Adipocyte (in vitro differentiated cells): ENCODE measurements at regions not wholly inside any gene's neighbourhood (a gene's known extent, or its start where the extent isn't known, plus 50 kb on each side); places are given as distances from the start of the nearest gene placed in this dataset.
"Not testable (repeated sequence)": the region's sequence is repeated elsewhere in the genome, so short reads cannot be mapped to it uniquely, and the experiment has no call there.

Source experiments
- DNase-seq: peaks from one replicate; pipeline ENCODE4 v3.0.0-alpha.2; 2015; ENCODE audit warnings: low read depth
- H3K27me3 ChIP-seq: replicated peaks from 2 replicates; pipeline ENCODE4 v1.7.0; 2013; ENCODE audit warnings: mild to moderate bottlenecking, low read length, moderate library complexity; ENCODE audit not compliant: control insufficient read depth, insufficient read depth
- H3K36me3 ChIP-seq: 2 replicates; pipeline ENCODE4 v1.7.0; 2013; ENCODE audit warnings: low read length, mild to moderate bottlenecking, moderate library complexity; ENCODE audit not compliant: control insufficient read depth, insufficient read depth, severe bottlenecking
- H3K4me1 ChIP-seq: 2 replicates; pipeline ENCODE4 v1.7.0; 2013; ENCODE audit warnings: mild to moderate bottlenecking, low read length, moderate library complexity; ENCODE audit not compliant: control insufficient read depth, insufficient read depth
- H3K4me3 ChIP-seq: 2 replicates; pipeline ENCODE4 v1.7.0; 2013; ENCODE audit warnings: mild to moderate bottlenecking, low read length, moderate library complexity
- H3K9ac ChIP-seq: 2 replicates; pipeline ENCODE4 v1.7.0; 2013; ENCODE audit warnings: mild to moderate bottlenecking, low read length, moderate library complexity
- H3K9me3 ChIP-seq: 2 replicates; pipeline ENCODE4 v1.7.0; 2013; ENCODE audit warnings: mild to moderate bottlenecking, low read length, moderate library complexity; ENCODE audit not compliant: control insufficient read depth

DNA sequence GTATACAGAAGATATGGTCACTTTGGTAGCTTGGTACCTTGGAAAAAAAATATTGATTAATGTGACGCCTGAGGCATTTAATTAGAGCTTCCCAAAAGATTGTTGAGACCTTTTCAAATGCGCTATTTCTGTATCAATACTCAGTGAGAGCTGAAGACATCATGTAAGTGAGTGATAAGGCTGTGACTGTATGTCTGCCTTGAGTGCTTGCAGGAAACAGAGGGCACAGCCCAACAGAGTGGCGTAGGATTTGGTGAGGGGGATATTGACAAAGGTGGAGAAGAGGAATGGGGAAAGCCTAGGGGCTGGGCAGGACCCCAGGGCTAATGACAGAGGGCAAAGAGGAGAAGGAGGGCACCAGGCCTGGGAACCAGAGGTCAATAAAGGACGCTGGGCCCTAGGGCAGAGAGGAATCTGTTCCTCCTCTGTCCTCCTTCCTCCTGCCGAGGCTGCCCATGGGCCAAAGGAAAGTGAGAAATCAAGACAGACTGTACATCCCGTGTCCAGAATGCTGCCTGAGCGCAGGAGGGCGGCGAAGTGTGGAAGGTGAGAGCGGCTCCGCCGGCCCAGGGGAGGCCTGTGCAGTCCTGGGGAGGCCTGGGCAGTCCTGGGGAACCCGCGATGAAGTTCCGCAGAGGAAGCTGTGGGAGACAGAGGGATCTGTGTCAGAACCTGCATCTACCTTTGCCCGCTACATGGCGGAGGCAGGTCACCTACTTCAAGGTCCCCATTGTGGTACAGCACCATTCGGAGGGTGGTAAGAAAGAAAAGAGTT, 228.6 kb upstream of the PIEZO2 start:
- H3K36me3 ChIP-seq = no peaks in the 10 kb centered on the region
- no peak for DNase-seq
- no peaks in the 10 kb centered on the region for H3K9me3 ChIP-seq
- no peaks in the 10 kb centered on the region for H3K27me3 ChIP-seq
- no peak overlapping the region for H3K4me3 ChIP-seq
- no peak overlapping the region for H3K9ac ChIP-seq
- no peaks in the 10 kb centered on the region for H3K4me1 ChIP-seq

DNA sequence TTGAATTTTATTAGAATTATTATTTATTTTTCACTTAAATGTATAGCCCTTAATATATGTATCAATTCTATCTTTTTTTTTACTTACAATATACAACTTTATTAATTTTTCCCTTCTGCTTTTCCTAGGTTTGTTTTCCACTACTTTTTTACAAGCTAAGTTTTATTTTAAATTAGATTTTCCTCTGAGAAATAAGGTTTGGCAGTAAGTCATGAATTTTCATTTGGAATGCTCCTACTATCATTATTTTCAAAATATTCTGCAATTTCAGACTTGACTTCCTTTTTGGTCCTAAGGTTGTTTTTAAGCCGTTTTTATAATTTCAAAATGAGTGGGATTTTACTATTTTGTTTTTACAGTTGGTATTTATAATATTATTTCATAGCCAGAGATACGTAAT, 222.8 kb upstream of the PIEZO2 start:
- Histone ChIP-seq H3K27me3 (no peaks in the 10 kb centered on the region), H3K4me1 (peaks cover under 1% of the 10 kb centered on the region), H3K9me3 (no peaks in the 10 kb centered on the region), H3K36me3 (no peaks in the 10 kb centered on the region), H3K4me3 (no peak overlapping the region), H3K9ac (no peak overlapping the region)
- DNase-seq = no peak

DNA sequence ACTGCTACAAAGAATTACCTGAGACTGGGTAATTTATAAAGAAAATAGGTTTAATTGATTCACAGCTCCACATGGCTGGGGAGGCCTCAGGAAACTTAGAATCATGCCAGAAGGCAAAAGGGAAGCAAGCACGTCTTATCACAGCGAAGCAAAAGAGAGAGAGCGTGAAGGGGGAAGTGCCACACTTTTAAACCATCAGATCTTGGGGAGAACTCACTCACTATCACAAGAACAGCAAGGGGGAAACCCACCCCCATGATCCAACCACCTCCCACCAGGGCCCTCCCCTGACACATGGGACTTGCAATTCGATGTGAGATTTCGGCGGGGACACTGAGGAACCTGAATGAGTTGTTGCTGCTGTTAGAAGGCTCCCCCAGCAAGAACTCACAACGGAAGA, 220.2 kb upstream of the PIEZO2 start:
- Histone ChIP-seq H3K9ac (no peak overlapping the region), H3K4me3 (no peak overlapping the region), H3K4me1 (peaks cover 11% of the 10 kb centered on the region), H3K27me3 (no peaks in the 10 kb centered on the region), H3K9me3 (no peaks in the 10 kb centered on the region), H3K36me3 (no peaks in the 10 kb centered on the region)
- no peak for DNase-seq

DNA sequence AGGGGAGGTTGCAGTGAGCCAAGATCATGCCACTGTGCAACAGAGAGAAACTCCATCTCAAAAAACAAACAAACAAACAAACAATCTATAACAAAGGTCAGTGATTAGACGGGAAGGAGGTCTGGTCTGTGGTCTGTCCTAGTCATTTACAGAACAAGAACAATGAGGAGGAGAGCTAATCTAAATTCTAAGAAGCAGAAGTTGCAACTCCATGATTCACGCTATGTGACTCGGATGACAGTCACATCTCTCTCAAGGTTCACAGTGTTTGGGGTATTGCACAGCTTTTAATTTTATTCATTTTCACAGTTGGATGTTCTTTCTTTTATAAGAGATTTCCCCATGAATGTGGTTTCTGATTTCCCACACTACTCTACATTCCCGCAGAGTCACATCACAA, 218.7 kb upstream of the PIEZO2 start:
- peaks cover 11% of the 10 kb centered on the region for H3K4me1 ChIP-seq
- DNase-seq = no peak
- no peaks in the 10 kb centered on the region for H3K9me3 ChIP-seq
- no peak overlapping the region for H3K4me3 ChIP-seq
- no peaks in the 10 kb centered on the region for H3K36me3 ChIP-seq
- no peak overlapping the region for H3K9ac ChIP-seq
- H3K27me3 ChIP-seq = no peaks in the 10 kb centered on the region

DNA sequence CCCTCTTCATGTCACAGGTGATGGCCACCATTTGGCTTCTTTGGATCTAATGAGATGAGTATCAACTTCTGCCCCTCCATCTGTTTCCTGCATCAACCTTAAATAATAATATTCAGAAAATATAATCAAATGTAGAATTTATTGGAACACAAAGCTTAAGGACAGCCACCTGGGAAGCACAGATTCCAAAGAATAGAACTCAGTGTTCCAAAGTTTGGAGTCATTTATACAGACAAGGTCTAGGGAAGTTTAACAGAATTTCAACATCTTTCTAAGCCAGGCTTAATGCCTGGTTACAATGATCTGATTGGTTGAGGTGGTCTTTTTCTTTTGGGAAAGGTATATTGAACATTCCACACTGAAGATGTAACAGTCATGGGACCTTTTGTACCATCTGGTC, 218.0 kb upstream of the PIEZO2 start:
- H3K27me3 ChIP-seq = no peaks in the 10 kb centered on the region
- peaks cover 11% of the 10 kb centered on the region for H3K4me1 ChIP-seq

DNA sequence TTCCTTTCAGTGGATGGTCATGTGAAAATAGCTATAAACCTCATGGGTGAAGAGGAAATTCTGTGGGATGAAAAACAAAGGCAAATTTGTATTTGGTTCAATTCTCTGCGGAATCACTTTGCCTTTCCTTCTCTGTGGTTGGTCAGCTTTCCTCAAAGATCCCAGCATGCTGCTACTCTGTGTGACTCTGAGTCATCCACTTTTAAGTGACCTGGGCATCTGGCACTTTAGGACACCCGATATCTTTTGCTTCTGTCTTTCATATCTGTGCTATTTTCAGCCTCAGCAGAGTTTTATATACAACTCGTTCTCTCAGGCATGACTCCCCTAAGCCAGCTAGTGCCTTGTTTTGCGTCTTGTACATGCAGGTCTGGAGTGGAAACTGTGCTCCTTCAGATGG, 217.0 kb upstream of the PIEZO2 start:
- no peak overlapping the region for H3K4me3 ChIP-seq
- H3K9ac ChIP-seq = no peak overlapping the region
- no peaks in the 10 kb centered on the region for H3K36me3 ChIP-seq
- DNase-seq = peak; percentile 55
- peaks cover 11% of the 10 kb centered on the region for H3K4me1 ChIP-seq
- no peaks in the 10 kb centered on the region for H3K27me3 ChIP-seq
- H3K9me3 ChIP-seq = no peaks in the 10 kb centered on the region

More for the DNA sequence above, 218.0 kb upstream of the PIEZO2 start:
- no peak for DNase-seq
- H3K9ac ChIP-seq = no peak overlapping the region
- no peaks in the 10 kb centered on the region for H3K9me3 ChIP-seq
- H3K36me3 ChIP-seq = no peaks in the 10 kb centered on the region
- no peak overlapping the region for H3K4me3 ChIP-seq

DNA sequence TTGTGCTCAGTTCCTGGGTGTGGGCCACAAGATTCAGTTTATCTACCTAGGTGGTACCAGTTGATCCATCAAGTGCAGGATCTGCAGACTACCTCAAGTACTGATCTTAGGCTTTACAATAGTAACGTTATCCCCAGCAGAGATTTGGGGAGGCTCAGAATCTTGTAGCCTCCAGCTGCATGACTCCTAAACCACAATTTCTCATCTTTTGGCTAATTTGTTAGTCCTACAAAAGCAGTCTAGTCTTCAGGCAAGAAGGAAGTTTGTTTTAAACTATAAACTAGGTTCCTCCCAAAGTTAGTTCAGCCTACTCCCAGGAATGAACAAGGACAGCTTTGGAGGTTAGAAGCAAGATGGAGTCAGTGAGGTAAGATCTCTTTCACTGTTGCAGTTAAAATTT, 213.5 kb upstream of the PIEZO2 start:
- Histone ChIP-seq H3K36me3 (no peaks in the 10 kb centered on the region), H3K9ac (no peak overlapping the region), H3K27me3 (no peaks in the 10 kb centered on the region), H3K9me3 (no peaks in the 10 kb centered on the region), H3K4me3 (no peak overlapping the region), H3K4me1 (peaks cover 11% of the 10 kb centered on the region)
- DNase-seq = no peak

DNA sequence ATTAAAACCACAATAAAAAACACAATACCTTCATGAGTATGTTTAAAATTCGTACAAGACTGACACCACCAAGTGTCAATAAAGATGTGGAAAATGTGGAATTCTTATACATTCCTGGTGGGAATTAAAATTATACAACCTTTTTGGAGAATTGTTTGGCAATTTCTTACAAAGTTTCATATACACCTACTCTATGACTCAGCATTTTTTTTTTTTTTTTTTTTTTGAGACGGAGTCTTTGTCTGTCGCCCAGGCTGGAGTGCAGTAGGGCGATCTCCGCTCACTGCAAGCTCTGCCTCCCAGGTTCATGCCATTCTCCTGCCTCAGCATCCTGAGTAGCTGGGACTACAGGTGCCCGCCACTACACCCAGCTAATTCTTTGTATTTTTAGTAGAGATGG, 212.5 kb upstream of the PIEZO2 start:
- not testable (repeated sequence) for H3K9me3 ChIP-seq, H3K27me3 ChIP-seq, H3K36me3 ChIP-seq, H3K4me1 ChIP-seq, H3K4me3 ChIP-seq, H3K9ac ChIP-seq, DNase-seq

DNA sequence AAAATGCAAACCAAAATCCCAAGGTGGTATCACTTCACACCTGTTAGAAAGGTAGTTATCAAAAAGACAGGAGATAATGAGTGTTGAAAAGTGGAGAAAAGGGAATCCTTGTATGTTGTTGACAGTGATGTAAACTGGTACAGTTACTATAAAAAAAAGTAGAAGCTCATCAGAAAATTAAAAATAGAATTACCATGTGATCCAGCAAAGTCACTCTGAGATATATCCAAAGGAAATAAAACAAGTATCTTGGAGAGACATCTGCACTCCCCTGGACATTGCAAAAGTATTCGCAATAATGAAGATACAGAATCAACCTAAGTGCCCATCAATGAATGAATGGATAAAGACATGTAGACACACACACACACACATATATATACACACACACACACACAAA, 208.3 kb upstream of the PIEZO2 start:
- Histone ChIP-seq H3K27me3 (no peaks in the 10 kb centered on the region), H3K4me3 (no peak overlapping the region), H3K9me3 (peaks cover 6% of the 10 kb centered on the region), H3K4me1 (no peaks in the 10 kb centered on the region), H3K36me3 (no peaks in the 10 kb centered on the region), H3K9ac (no peak overlapping the region)
- DNase-seq = no peak

DNA sequence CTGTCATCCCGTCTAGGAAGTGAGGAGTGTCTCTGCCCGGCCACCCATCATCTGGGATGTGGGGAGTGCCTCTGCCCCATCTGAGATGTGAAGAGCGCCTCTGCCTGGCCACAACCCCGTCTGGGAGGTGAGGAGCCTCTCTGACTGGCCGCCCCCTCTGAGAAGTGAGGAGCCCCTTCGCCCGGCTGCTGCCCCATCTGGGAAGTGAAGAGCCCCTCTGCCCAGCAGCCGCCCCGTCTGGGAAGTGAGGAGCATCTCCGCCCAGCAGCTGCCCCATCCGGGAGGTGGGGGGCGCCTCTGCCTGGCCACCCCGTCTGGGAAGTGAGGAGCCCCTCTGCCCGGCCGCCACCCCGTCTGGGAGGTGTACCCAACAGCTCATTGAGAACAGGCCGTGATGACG, 195.2 kb upstream of the PIEZO2 start:
- DNase-seq, H3K27me3 ChIP-seq, H3K9ac ChIP-seq, H3K4me3 ChIP-seq, H3K36me3 ChIP-seq, H3K4me1 ChIP-seq: not testable (repeated sequence)
- H3K9me3 ChIP-seq = peaks cover 34% of the 10 kb centered on the region

DNA sequence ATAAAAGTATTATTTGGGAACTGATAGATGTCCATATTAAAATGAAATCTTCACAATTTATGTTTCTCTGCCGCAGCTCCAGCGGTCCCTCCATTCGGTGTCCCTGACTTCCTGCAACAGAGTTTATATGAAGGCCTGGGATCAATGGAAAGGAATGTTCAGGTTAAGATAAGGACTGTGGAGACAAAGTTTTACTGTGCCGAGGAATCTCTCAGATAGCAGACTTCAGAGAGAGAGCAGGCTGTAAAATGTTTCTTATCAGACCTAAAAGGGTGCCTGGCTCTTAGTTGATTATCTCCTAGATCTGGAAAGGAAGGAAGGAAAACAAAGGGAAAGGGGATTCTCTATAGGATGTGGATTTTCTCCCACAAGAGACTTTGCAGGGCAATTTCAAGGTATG, 193.7 kb upstream of the PIEZO2 start:
- no peaks in the 10 kb centered on the region for H3K36me3 ChIP-seq
- H3K9ac ChIP-seq = no peak overlapping the region
- H3K4me3 ChIP-seq = no peak overlapping the region
- peaks cover 5% of the 10 kb centered on the region for H3K4me1 ChIP-seq
- peaks cover 23% of the 10 kb centered on the region for H3K9me3 ChIP-seq
- H3K27me3 ChIP-seq = no peaks in the 10 kb centered on the region
- DNase-seq = no peak

DNA sequence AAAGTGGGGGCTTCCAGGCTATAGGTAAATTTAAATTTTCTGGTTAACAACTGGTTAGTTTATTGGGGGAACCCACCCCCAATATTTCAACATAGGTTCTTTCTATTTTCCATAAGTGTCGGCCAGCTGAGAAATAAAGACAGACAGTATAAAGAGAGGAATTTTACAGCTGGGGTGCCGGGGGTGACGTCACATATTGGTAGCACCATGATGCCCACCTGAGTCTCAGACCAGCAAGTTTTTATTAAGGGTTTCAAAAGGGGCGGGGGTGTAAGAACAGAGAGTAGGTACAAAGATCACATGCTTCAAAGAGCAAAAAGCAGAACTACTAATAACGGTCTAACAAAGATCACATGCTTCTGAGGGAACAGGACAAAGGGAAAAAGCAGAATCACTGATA, 192.7 kb upstream of the PIEZO2 start:
- not testable (repeated sequence) for H3K4me1 ChIP-seq, DNase-seq, H3K36me3 ChIP-seq, H3K4me3 ChIP-seq, H3K27me3 ChIP-seq, H3K9ac ChIP-seq
- peaks cover 13% of the 10 kb centered on the region for H3K9me3 ChIP-seq
